ENCODE measurements at regions not wholly inside any gene's neighbourhood (a gene's known extent, or its start where the extent isn't known, plus 50 kb on each side); places are given as distances from the start of the nearest gene placed in this dataset.

DNA sequence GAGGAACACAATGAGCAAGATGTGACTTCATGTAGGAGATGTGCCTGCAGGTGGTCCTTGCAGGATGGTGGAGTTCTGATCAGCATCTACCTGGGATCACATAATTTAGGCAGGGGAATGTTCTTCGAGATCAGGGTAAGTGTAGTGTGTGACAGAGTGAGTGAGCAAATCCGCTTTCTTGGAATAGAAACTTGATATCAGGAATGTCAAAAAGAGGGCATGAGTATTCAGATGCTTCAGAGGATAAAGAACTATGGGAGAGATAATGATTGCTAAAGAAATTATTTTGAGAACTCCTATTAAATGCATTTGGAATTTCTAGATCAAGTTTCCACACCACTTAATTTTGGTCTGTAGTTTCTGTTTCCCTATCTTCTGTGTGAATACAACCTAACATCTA, 463.6 kb upstream of the SLC14A2 start:
- no peaks in the 10 kb centered on the region for H3K27me3 ChIP-seq
- H3K9me3 ChIP-seq = no peaks in the 10 kb centered on the region
- H3K4me3 ChIP-seq = no peak overlapping the region
- WGBS = 88% methylated on average over 2 of the region's 2 CpGs
- TF ChIP-seq POLR2A (IDR thresholded peaks at IDR 0.05) (no peak), POLR2AphosphoS5 (IDR thresholded peaks at IDR 0.05) (no peak), EP300 (IDR thresholded peaks at IDR 0.05) (no peak), CTCF (IDR thresholded peaks at IDR 0.05) (no peak)
- no peaks in the 10 kb centered on the region for H3K4me1 ChIP-seq
- no peaks in the 10 kb centered on the region for H3K36me3 ChIP-seq
- DNase-seq (ENCODE audit: low spot score in 2 of 2) = no peak
- no peak overlapping the region for H3K27ac ChIP-seq

DNA sequence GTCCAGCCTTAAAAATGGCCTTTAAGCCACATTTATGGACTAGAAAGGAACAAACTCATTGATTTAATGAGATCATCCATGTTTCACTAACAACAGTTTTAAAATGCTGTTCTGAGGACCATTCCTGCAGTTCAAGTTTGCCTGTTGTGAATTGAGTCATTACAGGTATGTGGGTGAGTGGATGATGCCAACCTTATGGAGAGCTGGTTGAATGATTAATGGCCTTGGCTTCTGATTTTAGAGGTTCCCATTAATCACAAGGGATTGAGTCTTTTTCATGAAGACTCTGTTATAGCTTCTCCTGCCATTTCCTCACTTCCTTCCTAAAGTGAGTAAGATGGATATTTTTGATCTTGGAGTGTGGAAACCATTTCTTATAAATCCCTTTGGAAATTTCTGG, 459.8 kb upstream of the SLC14A2 start:
- Histone ChIP-seq H3K4me3 (no peak overlapping the region), H3K27me3 (no peaks in the 10 kb centered on the region), H3K36me3 (no peaks in the 10 kb centered on the region), H3K27ac (no peak overlapping the region), H3K4me1 (no peaks in the 10 kb centered on the region), H3K9me3 (no peaks in the 10 kb centered on the region)
- DNase-seq (ENCODE audit: low spot score in 2 of 2) = no peak
- TF ChIP-seq POLR2A (IDR thresholded peaks at IDR 0.05) (no peak), CTCF (IDR thresholded peaks at IDR 0.05) (no peak), POLR2AphosphoS5 (IDR thresholded peaks at IDR 0.05) (no peak), EP300 (IDR thresholded peaks at IDR 0.05) (no peak)

- 69% methylated on average over 3 of the region's 3 CpGs for WGBS
- Histone ChIP-seq H3K4me1 (no peaks in the 10 kb centered on the region), H3K27ac (no peak overlapping the region)
Observed at GRCh38 chr18:45156946-45157345, 458.3 kb upstream of the SLC14A2 start.

DNA sequence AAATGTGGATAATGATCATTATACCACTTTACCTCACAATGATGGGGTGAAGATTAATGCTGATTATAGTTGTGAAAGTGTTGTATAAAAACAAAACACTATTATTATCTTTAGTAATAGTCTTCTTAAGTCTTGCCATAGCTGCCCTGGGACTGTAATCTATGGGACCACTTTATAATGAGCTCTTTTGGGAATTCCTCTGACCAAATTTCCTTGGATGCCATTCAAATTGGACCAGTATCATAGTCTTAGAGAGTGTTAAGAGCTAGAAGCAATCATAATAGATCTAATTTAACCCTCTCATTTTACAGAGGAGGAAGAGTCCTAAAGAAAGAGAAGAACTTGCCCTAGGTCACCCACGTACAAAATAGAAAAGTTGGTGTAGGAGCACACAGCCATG, 457.7 kb upstream of the SLC14A2 start:
- H3K4me3 ChIP-seq = no peak overlapping the region
- H3K4me1 ChIP-seq = no peaks in the 10 kb centered on the region
- no peak for DNase-seq (ENCODE audit: low spot score in 2 of 2)
- H3K9me3 ChIP-seq = no peaks in the 10 kb centered on the region
- WGBS = 83% methylated on average over 1 of the region's 1 CpG
- no peaks in the 10 kb centered on the region for H3K27me3 ChIP-seq
- no peak for TF ChIP-seq EP300 (IDR thresholded peaks at IDR 0.05)
- no peak for TF ChIP-seq POLR2AphosphoS5 (IDR thresholded peaks at IDR 0.05)
- TF ChIP-seq CTCF (IDR thresholded peaks at IDR 0.05) = no peak
- no peak for TF ChIP-seq POLR2A (IDR thresholded peaks at IDR 0.05)
- no peak overlapping the region for H3K27ac ChIP-seq
- no peaks in the 10 kb centered on the region for H3K36me3 ChIP-seq

More at GRCh38 chr18:45156946-45157345, 458.3 kb upstream of the SLC14A2 start:
- DNase-seq (ENCODE audit: low spot score in 2 of 2) = no peak
- H3K9me3 ChIP-seq = no peaks in the 10 kb centered on the region
- no peak overlapping the region for H3K4me3 ChIP-seq
- no peaks in the 10 kb centered on the region for H3K36me3 ChIP-seq
- TF ChIP-seq CTCF (IDR thresholded peaks at IDR 0.05) = no peak
- no peak for TF ChIP-seq POLR2AphosphoS5 (IDR thresholded peaks at IDR 0.05)
- no peak for TF ChIP-seq POLR2A (IDR thresholded peaks at IDR 0.05)
- no peak for TF ChIP-seq EP300 (IDR thresholded peaks at IDR 0.05)
- H3K27me3 ChIP-seq = no peaks in the 10 kb centered on the region

- WGBS = 85% methylated on average over 6 of the region's 6 CpGs
- H3K36me3 ChIP-seq = no peaks in the 10 kb centered on the region
- H3K27me3 ChIP-seq = no peaks in the 10 kb centered on the region
- TF ChIP-seq EP300 (IDR thresholded peaks at IDR 0.05) (no peak), POLR2A (IDR thresholded peaks at IDR 0.05) (no peak), CTCF (IDR thresholded peaks at IDR 0.05) (no peak), POLR2AphosphoS5 (IDR thresholded peaks at IDR 0.05) (no peak)
- H3K9me3 ChIP-seq = no peaks in the 10 kb centered on the region
- H3K4me3 ChIP-seq = no peak overlapping the region
- H3K27ac ChIP-seq = no peak overlapping the region
- H3K4me1 ChIP-seq = peaks cover 7% of the 10 kb centered on the region
- DNase-seq (ENCODE audit: low spot score in 2 of 2) = no peak
Observed at GRCh38 chr18:45161850-45162249, 453.4 kb upstream of the SLC14A2 start.
